Endothelial cell of umbilical vein (primary cell): ENCODE measurements at regions not wholly inside any gene's neighbourhood (a gene's known extent, or its start where the extent isn't known, plus 50 kb on each side); places are given as distances from the start of the nearest gene placed in this dataset.

Experiments
- BruUV-seq: library from RNA; stranded (reverse); fragments of 400-500 nt; replicated peaks from 2 replicates; lab custom pipeline; 2021; lab: Mats Ljungman, UMichigan
- CTCF ChIA-PET: fragments of 300-600, 350-600 bp; sonication (Branson Sonifier 250); formaldehyde crosslinking; loops from one replicate; lab custom pipeline; 2021; ENCODE audit warnings: antibody characterized with exemption, inconsistent platforms; lab: Charles Lee
- POLR2A ChIA-PET: fragments of 300-600, 350-600 bp; sonication (Branson Sonifier 250); formaldehyde crosslinking; loops from one replicate; lab custom pipeline; 2021; ENCODE audit warnings: antibody characterized with exemption, inconsistent platforms; lab: Charles Lee
- DNase-seq: peaks from one replicate; pipeline ENCODE4 v3.0.0-alpha.2; 2011; ENCODE audit warnings: low read depth, low spot score
- FAIRE-seq: peaks from 2 replicates; lab custom pipeline; 2011; peaks lifted over from hg19 to GRCh38; lab: Jason Lieb, UNC
- H2AFZ ChIP-seq: 2 replicates; pipeline ENCODE4 v1.6.0; 2012; ENCODE audit warnings: low read depth, low read length, control low read depth, inconsistent platforms
- H3K27ac ChIP-seq: 2 replicates; pipeline ENCODE4 v1.5.1; 2011; ENCODE audit warnings: low read depth, mild to moderate bottlenecking, control low read depth, low read length, moderate library complexity; ENCODE audit not compliant: insufficient read depth
- H3K27me3 ChIP-seq, 2 experiments: 2 replicates each; pipeline versions ENCODE4 v1.6.0 to v1.6.1; 2011; ENCODE audit warnings: low read length in 2 of 2, mixed read lengths in 1 of 2; ENCODE audit not compliant: control insufficient read depth in 2 of 2, insufficient read depth in 2 of 2
- H3K36me3 ChIP-seq, 2 experiments: 2 replicates in 1 of 2; 3 replicates in 1 of 2; pipeline ENCODE4 v1.5.1; 2011; ENCODE audit warnings: low read length in 2 of 2, mild to moderate bottlenecking in 1 of 2, moderate library complexity in 1 of 2; ENCODE audit not compliant: control insufficient read depth in 2 of 2, insufficient read depth in 2 of 2; ENCODE audit errors: extremely low read depth in 1 of 2
- H3K4me1 ChIP-seq: 3 replicates; pipeline ENCODE4 v1.5.1; 2011; ENCODE audit warnings: mild to moderate bottlenecking, low read length; ENCODE audit not compliant: control insufficient read depth, insufficient read depth; ENCODE audit errors: extremely low read depth
- H3K4me2 ChIP-seq: 2 replicates; pipeline ENCODE4 v1.6.1; 2011; ENCODE audit warnings: low read length, control low read depth, mixed read lengths; ENCODE audit not compliant: insufficient read depth
- H3K4me3 ChIP-seq, 3 experiments: fragments of 200-600 bp in 1 of 3; sonication (generic), shearing (Covaris generic) in 1 of 3; replicated peaks in 1 of 3; 2 replicates each; pipeline ENCODE4 v1.5.1; 2011 to 2016; ENCODE audit warnings: control low read depth in 3 of 3, low read length in 3 of 3, mild to moderate bottlenecking in 2 of 3, inconsistent platforms in 1 of 3, low read depth in 1 of 3, moderate library complexity in 1 of 3; ENCODE audit not compliant: insufficient read depth in 1 of 3
- H3K79me2 ChIP-seq: 2 replicates; pipeline ENCODE4 v1.6.0; 2012; ENCODE audit warnings: low read length, inconsistent platforms; ENCODE audit not compliant: control insufficient read depth, insufficient read depth
- H3K9ac ChIP-seq: replicated peaks from 2 replicates; pipeline ENCODE3; 2011; ENCODE audit warnings: low read length, control low read depth; ENCODE audit not compliant: insufficient read depth; ENCODE audit errors: extremely low read depth
- H3K9me1 ChIP-seq: replicated peaks from 3 replicates; pipeline ENCODE4 v1.6.0; 2011; ENCODE audit warnings: mild to moderate bottlenecking, low read length; ENCODE audit not compliant: control insufficient read depth, insufficient read depth; ENCODE audit errors: extremely low read depth
- H3K9me3 ChIP-seq: replicated peaks from 2 replicates; pipeline ENCODE4 v1.5.1; 2012; ENCODE audit warnings: low read length, inconsistent platforms; ENCODE audit not compliant: control insufficient read depth, insufficient read depth
- H4K20me1 ChIP-seq: replicated peaks from 2 replicates; pipeline ENCODE3; 2011; ENCODE audit warnings: mild to moderate bottlenecking, low read length; ENCODE audit not compliant: control insufficient read depth, insufficient read depth; ENCODE audit errors: extremely low read depth
- EZH2 ChIP-seq: IDR thresholded peaks from 2 replicates; pipeline ENCODE4 v1.6.1; 2012; ENCODE audit warnings: borderline replicate concordance, low read depth, mild to moderate bottlenecking, moderate library complexity, low read length, inconsistent platforms; ENCODE audit not compliant: severe bottlenecking
- GATA2 ChIP-seq: IDR thresholded peaks from 2 replicates; pipeline ENCODE4 v1.7.0; 2011; ENCODE audit warnings: low read depth, mild to moderate bottlenecking, moderate library complexity, mixed read lengths, low read length; ENCODE audit not compliant: insufficient read length, insufficient read depth
- JUN ChIP-seq: IDR thresholded peaks from 2 replicates; pipeline ENCODE4 v1.6.1; 2011; ENCODE audit warnings: borderline replicate concordance, low read depth; ENCODE audit not compliant: insufficient read length, insufficient read depth
- MYC ChIP-seq: IDR thresholded peaks from one replicate; pipeline ENCODE4 v1.6.1; 2011; ENCODE audit warnings: mild to moderate bottlenecking, low read depth, low read length
- POLR2A ChIP-seq: IDR thresholded peaks from 2 replicates; pipeline ENCODE4 v1.6.1; 2012; ENCODE audit warnings: low read depth, mild to moderate bottlenecking, control low read depth, low read length
- POLR2AphosphoS5 ChIP-seq: IDR thresholded peaks from 2 replicates; pipeline ENCODE4 v1.6.1; 2012; ENCODE audit warnings: low read depth, mild to moderate bottlenecking, control low read depth, low read length, moderate library complexity; ENCODE audit not compliant: insufficient read depth
- dilution Hi-C: fragments of 300-500 bp; cut with MboI; formaldehyde crosslinking; loops from one replicate; pipeline ENCODE4 v1.15.0; 2019; ENCODE audit warnings: low sequenced_read_pairs; ENCODE audit not compliant: extremely low pct_ligation_motif_present
- intact Hi-C: fragments of 100-400 bp; cut with micrococcal nuclease; formaldehyde crosslinking; loops from one replicate; pipeline ENCODE4 v1.10.0; 2022
- TF ChIP-seq, protein P1 (sequence below), 2 donors: IDR thresholded peaks; 1 replicate in 1 of 2; 2 replicates in 1 of 2; pipeline ENCODE4 v1.5.1; 2011; ENCODE audit warnings: low read length in 2 of 2, mild to moderate bottlenecking in 2 of 2, moderate library complexity in 2 of 2, control low read depth in 1 of 2, inconsistent platforms in 1 of 2, low read depth in 1 of 2; ENCODE audit not compliant: insufficient read depth in 1 of 2; ENCODE audit errors: extremely low read depth in 1 of 2
- TF ChIP-seq, protein P2 (sequence below): IDR thresholded peaks from 2 replicates; pipeline ENCODE4 v1.6.1; 2011; ENCODE audit not compliant: insufficient read depth, insufficient read length

GRCh38 chr3:193977622-193978021, 158.3 kb upstream of the HES1 start:
- no peaks in the 10 kb centered on the region for H3K9me1 ChIP-seq
- no peak overlapping the region for H3K4me2 ChIP-seq
- H3K79me2 ChIP-seq, result no peaks in the 10 kb centered on the region
- no peak overlapping the region for H3K4me3 ChIP-seq
- no peak for DNase-seq
- H3K36me3 ChIP-seq, result no peaks in the 10 kb centered on the region
- POLR2A ChIA-PET, result no interaction called here
- H3K9me3 ChIP-seq, result no peaks in the 10 kb centered on the region
- dilution Hi-C loops (no loop called here), intact Hi-C loops (no loop called here)
- no peaks in the 10 kb centered on the region for H4K20me1 ChIP-seq
- FAIRE-seq, result no peak
- TF ChIP-seq POLR2AphosphoS5 (no peak), EZH2 (no peak), MYC (no peak), JUN (no peak), POLR2A (no peak), GATA2 (no peak)
- TF ChIP-seq, protein P1, sequence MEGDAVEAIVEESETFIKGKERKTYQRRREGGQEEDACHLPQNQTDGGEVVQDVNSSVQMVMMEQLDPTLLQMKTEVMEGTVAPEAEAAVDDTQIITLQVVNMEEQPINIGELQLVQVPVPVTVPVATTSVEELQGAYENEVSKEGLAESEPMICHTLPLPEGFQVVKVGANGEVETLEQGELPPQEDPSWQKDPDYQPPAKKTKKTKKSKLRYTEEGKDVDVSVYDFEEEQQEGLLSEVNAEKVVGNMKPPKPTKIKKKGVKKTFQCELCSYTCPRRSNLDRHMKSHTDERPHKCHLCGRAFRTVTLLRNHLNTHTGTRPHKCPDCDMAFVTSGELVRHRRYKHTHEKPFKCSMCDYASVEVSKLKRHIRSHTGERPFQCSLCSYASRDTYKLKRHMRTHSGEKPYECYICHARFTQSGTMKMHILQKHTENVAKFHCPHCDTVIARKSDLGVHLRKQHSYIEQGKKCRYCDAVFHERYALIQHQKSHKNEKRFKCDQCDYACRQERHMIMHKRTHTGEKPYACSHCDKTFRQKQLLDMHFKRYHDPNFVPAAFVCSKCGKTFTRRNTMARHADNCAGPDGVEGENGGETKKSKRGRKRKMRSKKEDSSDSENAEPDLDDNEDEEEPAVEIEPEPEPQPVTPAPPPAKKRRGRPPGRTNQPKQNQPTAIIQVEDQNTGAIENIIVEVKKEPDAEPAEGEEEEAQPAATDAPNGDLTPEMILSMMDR (IDR thresholded peaks at IDR 0.05; ENCODE audit: extremely low read depth in 1 of 2, insufficient read depth in 1 of 2, low read depth in 1 of 2, low read length in 2 of 2), result no peak
- H3K27me3 ChIP-seq, result no peaks in the 10 kb centered on the region
- peaks cover 21% of the 10 kb centered on the region for H3K4me1 ChIP-seq
- H3K9ac ChIP-seq, result no peak overlapping the region
- CTCF ChIA-PET, result no interaction called here
- H2AFZ ChIP-seq, result no peak overlapping the region
- BruUV-seq, result no TSS peak
- no peak overlapping the region for H3K27ac ChIP-seq

- BruUV-seq, result no TSS peak
- no peak overlapping the region for H3K4me2 ChIP-seq
- H3K27ac ChIP-seq, result no peak overlapping the region
- no peak overlapping the region for H3K9ac ChIP-seq
- no peak overlapping the region for H2AFZ ChIP-seq
- no peaks in the 10 kb centered on the region for H3K9me1 ChIP-seq
- DNase-seq, result no peak
- FAIRE-seq, result no peak
- ChIA-PET CTCF (no interaction called here), POLR2A (no interaction called here)
- no peaks in the 10 kb centered on the region for H3K9me3 ChIP-seq
- no peaks in the 10 kb centered on the region for H3K79me2 ChIP-seq
- intact Hi-C loops, result no loop called here
- H4K20me1 ChIP-seq, result no peaks in the 10 kb centered on the region
- TF ChIP-seq, protein P2, sequence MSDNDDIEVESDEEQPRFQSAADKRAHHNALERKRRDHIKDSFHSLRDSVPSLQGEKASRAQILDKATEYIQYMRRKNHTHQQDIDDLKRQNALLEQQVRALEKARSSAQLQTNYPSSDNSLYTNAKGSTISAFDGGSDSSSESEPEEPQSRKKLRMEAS, result no peak
- TF ChIP-seq POLR2AphosphoS5, result no peak
- TF ChIP-seq, protein P1 (IDR thresholded peaks at IDR 0.05; ENCODE audit: extremely low read depth in 1 of 2, insufficient read depth in 1 of 2, low read depth in 1 of 2, low read length in 2 of 2), result no peak
- no peak for TF ChIP-seq GATA2
- TF ChIP-seq MYC, result no peak
- peaks cover 21% of the 10 kb centered on the region for H3K4me1 ChIP-seq
- no peak overlapping the region for H3K4me3 ChIP-seq
- H3K27me3 ChIP-seq, result no peaks in the 10 kb centered on the region
- no peaks in the 10 kb centered on the region for H3K36me3 ChIP-seq
- dilution Hi-C loops, result no loop called here
These were observed 157.9 kb upstream of the HES1 start for GRCh38 chr3:193978030-193978429.
